ENCODE measurements at regions not wholly inside any gene's neighbourhood (a gene's known extent, or its start where the extent isn't known, plus 50 kb on each side); places are given as distances from the start of the nearest gene placed in this dataset.
"Not testable (repeated sequence)": the region's sequence is repeated elsewhere in the genome, so short reads cannot be mapped to it uniquely, and the experiment has no call there.

DNA sequence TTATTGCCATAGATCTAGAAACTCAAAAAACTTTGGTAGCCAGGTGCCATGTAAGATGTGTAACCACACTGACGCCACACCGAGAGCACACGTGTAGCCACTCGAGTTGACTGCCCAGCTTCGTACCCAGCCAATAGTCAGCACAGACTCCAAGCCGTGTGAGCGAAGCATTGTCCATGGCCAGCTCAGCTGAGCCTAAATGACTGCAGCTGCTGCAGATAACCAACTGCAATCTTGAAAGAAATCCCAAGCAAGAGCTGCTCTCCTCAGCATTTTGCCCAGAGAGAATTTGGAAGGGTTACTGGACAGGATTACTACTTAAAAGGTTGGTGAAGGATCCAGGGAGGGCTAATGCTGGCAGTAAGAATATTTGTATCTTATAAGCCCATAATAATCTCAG is 193.0 kb upstream of the THRB start:
- TF ChIP-seq, protein P1, sequence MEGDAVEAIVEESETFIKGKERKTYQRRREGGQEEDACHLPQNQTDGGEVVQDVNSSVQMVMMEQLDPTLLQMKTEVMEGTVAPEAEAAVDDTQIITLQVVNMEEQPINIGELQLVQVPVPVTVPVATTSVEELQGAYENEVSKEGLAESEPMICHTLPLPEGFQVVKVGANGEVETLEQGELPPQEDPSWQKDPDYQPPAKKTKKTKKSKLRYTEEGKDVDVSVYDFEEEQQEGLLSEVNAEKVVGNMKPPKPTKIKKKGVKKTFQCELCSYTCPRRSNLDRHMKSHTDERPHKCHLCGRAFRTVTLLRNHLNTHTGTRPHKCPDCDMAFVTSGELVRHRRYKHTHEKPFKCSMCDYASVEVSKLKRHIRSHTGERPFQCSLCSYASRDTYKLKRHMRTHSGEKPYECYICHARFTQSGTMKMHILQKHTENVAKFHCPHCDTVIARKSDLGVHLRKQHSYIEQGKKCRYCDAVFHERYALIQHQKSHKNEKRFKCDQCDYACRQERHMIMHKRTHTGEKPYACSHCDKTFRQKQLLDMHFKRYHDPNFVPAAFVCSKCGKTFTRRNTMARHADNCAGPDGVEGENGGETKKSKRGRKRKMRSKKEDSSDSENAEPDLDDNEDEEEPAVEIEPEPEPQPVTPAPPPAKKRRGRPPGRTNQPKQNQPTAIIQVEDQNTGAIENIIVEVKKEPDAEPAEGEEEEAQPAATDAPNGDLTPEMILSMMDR (IDR thresholded peaks at IDR 0.05): no peak
- no peaks in the 10 kb centered on the region for H3K9me3 ChIP-seq
- no peaks in the 10 kb centered on the region for H3K36me3 ChIP-seq
- H3K4me1 ChIP-seq: no peaks in the 10 kb centered on the region
- intact Hi-C loops (cut with DNase I): no loop called here
- DNase-seq (no peak), ATAC-seq (no peak)
- H3K4me3 ChIP-seq: no peak overlapping the region
- no peaks in the 10 kb centered on the region for H3K27me3 ChIP-seq
- no peak overlapping the region for H3K27ac ChIP-seq

DNA sequence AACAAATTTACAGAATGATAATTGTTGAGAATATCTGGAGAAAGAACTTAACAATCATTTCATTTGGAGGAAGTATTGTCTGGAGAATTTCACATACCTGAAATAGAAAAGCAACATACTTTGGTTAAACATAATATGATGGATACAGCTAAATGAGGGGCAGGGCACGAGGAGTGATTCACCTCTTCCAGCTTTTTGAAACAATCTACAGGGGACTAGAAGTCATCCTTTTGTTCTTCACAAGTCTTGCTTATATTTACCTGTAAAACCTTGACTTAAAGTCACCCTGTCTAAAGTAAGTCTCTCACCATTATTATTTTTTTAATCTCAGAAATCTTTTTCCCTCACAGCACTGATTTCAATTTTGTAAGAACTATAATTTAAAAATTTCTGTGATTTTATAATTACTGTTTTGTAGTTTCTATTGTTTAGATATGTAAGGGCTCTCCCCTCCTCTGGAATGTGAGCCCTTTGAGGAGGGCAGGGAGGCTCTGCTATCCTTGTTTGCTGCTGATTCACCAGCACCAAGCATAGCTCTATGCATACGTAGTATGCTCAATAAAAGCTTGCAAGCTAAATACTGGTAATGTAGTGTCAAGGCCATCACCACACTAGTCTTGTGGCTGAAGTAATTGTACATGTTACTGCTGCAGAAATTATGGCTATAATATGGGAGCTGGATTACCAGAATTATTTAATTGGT is 193.9 kb upstream of the THRB start:
- Histone ChIP-seq H3K4me1 (no peaks in the 10 kb centered on the region), H3K27ac (no peak overlapping the region), H3K36me3 (no peaks in the 10 kb centered on the region), H3K9me3 (no peaks in the 10 kb centered on the region), H3K4me3 (no peak overlapping the region), H3K27me3 (no peaks in the 10 kb centered on the region)
- no peak for ATAC-seq
- no peak for DNase-seq
- intact Hi-C loops (cut with DNase I): no loop called here
- TF ChIP-seq, protein P1 (IDR thresholded peaks at IDR 0.05): no peak

DNA sequence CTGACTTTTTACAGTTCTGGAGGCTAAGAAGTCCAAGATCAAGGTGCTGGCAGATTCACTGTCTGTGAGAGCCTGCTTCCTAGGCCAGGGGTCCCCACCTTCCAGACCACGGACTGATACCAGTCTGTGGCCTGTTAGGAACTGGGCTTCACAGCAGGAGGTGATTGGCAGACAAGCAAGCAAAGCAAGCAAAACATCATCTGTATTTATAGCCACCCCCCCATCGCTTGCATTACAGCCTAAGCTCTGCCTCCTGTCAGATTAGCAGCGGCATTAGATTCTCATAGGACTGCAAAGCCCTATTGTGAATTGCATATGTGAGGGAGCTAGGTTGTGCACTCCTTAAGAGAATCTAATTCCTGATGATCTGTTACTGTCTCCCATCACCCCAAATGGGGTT is 194.7 kb upstream of the THRB start:
- intact Hi-C loops (cut with DNase I): no loop called here
- ATAC-seq (no peak), DNase-seq (no peak)
- no peaks in the 10 kb centered on the region for H3K4me1 ChIP-seq
- H3K4me3 ChIP-seq: no peak overlapping the region
- H3K36me3 ChIP-seq: no peaks in the 10 kb centered on the region
- no peak overlapping the region for H3K27ac ChIP-seq
- no peaks in the 10 kb centered on the region for H3K9me3 ChIP-seq
- TF ChIP-seq, protein P1 (IDR thresholded peaks at IDR 0.05): no peak
- no peaks in the 10 kb centered on the region for H3K27me3 ChIP-seq

DNA sequence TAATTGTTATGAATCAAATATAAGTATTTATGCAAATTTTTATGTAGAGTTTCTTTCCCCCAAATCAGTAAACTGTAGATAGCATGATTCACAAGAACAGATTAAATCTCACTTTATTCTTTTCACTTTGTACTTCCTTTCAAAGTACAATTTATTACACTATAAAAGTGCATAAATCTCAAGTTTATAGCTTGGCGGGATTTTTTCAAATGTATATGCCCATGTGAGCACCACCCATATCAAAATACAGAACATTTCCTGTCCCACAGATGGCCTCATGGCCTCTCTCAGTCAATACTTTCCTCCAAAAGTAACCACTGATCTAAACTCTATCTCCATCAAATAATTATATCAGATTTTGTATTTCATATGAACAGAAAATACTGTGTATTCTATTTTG is 196.1 kb upstream of the THRB start:
- no peaks in the 10 kb centered on the region for H3K9me3 ChIP-seq
- H3K4me1 ChIP-seq: no peaks in the 10 kb centered on the region
- no peaks in the 10 kb centered on the region for H3K27me3 ChIP-seq
- H3K36me3 ChIP-seq: no peaks in the 10 kb centered on the region
- H3K27ac ChIP-seq: no peak overlapping the region
- DNase-seq (no peak), ATAC-seq (no peak)
- intact Hi-C loops (cut with DNase I): no loop called here
- TF ChIP-seq, protein P1 (IDR thresholded peaks at IDR 0.05): no peak
- H3K4me3 ChIP-seq: no peak overlapping the region

DNA sequence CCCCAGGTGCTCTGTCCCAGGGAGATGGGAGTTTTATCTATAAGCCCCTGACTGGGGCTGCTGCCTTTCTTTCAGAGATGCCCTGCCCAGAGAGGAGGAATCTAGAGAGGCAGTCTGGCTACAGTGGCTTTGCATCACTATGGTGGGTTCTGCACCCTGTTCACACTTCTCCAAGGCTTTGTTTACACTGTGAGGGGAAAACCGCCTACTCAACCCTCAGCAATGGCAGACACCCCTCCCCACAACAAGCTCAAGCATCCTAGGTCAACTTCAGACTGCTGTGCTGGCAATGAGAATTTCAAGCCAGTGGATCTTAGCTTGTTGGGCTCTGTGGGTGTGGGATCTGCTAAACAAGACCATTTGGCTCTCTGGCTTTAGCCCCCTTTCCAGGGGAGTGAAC is 204.4 kb upstream of the THRB start:
- intact Hi-C loops (cut with DNase I); H3K27me3 ChIP-seq; H3K36me3 ChIP-seq; DNase-seq; H3K27ac ChIP-seq; ATAC-seq; H3K4me3 ChIP-seq; H3K9me3 ChIP-seq; H3K4me1 ChIP-seq: not testable (repeated sequence)

DNA sequence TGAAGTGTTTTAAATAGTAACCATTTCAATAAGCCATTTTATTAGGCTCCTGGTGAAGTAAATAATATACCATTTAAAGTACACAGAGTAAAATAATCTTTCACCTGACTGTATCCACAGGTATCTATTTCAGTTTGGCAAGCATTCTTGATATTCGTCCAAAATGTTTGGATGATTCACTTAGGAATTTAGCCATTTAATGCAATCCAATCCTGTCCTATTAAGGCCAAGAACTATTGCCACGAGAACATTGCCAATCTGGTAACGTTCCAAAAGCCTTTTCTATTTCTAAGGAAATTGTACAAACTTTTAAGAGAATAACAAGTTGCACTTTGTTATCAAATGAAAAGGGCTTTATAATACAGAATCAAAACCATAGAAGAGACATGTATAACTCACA is 209.8 kb upstream of the THRB start:
- DNase-seq (no peak), ATAC-seq (no peak)
- Histone ChIP-seq H3K27ac (no peak overlapping the region), H3K4me3 (no peak overlapping the region), H3K27me3 (no peaks in the 10 kb centered on the region), H3K9me3 (no peaks in the 10 kb centered on the region), H3K4me1 (no peaks in the 10 kb centered on the region), H3K36me3 (no peaks in the 10 kb centered on the region)
- intact Hi-C loops (cut with DNase I): no loop called here
- TF ChIP-seq, protein P1 (IDR thresholded peaks at IDR 0.05): no peak
